ENCODE measurements at regions not wholly inside any gene's neighbourhood (a gene's known extent, or its start where the extent isn't known, plus 50 kb on each side); places are given as distances from the start of the nearest gene placed in this dataset.

DNA sequence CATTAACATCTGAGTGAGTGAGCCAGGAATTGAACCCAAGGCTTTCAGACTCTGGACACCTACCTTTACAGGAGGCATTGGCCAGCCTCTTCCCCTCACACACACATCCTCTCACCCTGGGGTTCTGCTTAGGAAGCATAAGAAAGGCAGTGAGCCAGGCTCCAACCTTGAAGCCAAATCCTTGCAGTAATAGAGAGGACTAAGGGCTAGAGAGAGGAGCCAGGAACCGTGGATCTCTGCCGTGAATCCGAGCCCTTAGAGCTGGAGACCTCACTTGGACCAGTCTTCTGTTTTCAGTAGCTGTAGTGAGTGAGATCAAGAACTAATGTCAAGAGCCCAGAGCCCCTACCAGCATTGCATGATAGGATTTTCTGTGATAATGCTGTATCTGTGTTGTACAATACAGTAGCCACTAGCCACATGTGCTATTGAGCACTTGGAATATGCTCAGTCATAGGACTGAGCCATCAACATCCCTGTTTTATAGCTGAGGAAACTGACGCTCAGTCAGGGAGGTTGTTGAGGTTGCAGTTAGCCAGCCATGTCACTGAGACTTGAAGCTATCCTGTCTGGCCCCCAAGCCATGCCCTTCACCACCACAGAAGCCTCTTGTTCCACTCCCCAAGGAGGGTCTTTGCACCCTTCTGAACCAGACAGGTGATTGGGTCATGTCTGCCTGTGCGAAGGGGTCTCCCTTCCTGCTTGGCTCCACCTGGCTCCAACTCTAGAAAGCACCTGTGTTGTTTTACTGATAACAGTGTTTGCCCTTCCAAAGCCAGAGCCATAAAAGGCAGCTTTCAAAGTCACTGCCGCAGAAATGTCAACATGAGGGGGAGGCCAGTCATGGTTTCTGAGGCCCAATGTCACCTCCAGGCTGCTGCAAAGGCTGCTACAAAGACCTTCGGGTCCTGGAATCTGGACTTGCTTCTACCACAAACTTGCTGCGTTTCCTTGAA, 101.1 kb upstream of the JUN start (continued):
- TF ChIP-seq, protein P1, sequence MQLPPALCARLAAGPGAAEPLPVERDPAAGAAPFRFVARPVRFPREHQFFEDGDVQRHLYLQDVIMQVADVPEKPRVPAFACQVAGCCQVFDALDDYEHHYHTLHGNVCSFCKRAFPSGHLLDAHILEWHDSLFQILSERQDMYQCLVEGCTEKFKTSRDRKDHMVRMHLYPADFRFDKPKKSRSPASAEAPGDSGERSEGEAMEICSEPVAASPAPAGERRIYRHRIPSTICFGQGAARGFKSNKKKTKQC (CRISPR knock-in tag; IDR thresholded peaks at IDR 0.05): no peak
- TF ChIP-seq, protein P2, sequence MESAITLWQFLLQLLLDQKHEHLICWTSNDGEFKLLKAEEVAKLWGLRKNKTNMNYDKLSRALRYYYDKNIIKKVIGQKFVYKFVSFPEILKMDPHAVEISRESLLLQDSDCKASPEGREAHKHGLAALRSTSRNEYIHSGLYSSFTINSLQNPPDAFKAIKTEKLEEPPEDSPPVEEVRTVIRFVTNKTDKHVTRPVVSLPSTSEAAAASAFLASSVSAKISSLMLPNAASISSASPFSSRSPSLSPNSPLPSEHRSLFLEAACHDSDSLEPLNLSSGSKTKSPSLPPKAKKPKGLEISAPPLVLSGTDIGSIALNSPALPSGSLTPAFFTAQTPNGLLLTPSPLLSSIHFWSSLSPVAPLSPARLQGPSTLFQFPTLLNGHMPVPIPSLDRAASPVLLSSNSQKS (CRISPR knock-in tag; IDR thresholded peaks at IDR 0.05): no peak
- TF ChIP-seq COPS2 (conservative IDR thresholded peaks at IDR 0.05) (no peak), EP400 (IDR thresholded peaks at IDR 0.05) (no peak; the same call in 1 of the 2 replicates), SP1 (CRISPR knock-in tag; IDR thresholded peaks at IDR 0.05) (no peak), TRIM28 (IDR thresholded peaks at IDR 0.05) (no peak), FOS (IDR thresholded peaks at IDR 0.05; ENCODE audit: extremely low read depth, insufficient read length) (no peak), ILF3 (IDR thresholded peaks at IDR 0.05; ENCODE audit: borderline replicate concordance) (no peak), MCM7 (IDR thresholded peaks at IDR 0.05) (no peak), TAF7 (tag; IDR thresholded peaks at IDR 0.05) (no peak), ZNF778 (CRISPR knock-in tag; IDR thresholded peaks at IDR 0.05) (no peak), CAMTA2 (CRISPR knock-in tag; conservative IDR thresholded peaks at IDR 0.05) (no peak), TOE1 (IDR thresholded peaks at IDR 0.05; ENCODE audit: borderline replicate concordance) (no peak), TOE1 (CRISPR knock-in tag; IDR thresholded peaks at IDR 0.05; ENCODE audit: borderline replicate concordance, low read depth) (no peak), TSC22D4 (tag; IDR thresholded peaks at IDR 0.05) (no peak), ERF (CRISPR knock-in tag; IDR thresholded peaks at IDR 0.05) (0 out of 2 replicates have a peak, but pooled peaks have one; percentile 64), HCFC1 (IDR thresholded peaks at IDR 0.05; ENCODE audit: low read depth, low read length) (no peak), POLR3A (IDR thresholded peaks at IDR 0.05; ENCODE audit: borderline replicate concordance, extremely low read depth, insufficient read depth, insufficient read length) (no peak)
- TF ChIP-seq, protein P3, sequence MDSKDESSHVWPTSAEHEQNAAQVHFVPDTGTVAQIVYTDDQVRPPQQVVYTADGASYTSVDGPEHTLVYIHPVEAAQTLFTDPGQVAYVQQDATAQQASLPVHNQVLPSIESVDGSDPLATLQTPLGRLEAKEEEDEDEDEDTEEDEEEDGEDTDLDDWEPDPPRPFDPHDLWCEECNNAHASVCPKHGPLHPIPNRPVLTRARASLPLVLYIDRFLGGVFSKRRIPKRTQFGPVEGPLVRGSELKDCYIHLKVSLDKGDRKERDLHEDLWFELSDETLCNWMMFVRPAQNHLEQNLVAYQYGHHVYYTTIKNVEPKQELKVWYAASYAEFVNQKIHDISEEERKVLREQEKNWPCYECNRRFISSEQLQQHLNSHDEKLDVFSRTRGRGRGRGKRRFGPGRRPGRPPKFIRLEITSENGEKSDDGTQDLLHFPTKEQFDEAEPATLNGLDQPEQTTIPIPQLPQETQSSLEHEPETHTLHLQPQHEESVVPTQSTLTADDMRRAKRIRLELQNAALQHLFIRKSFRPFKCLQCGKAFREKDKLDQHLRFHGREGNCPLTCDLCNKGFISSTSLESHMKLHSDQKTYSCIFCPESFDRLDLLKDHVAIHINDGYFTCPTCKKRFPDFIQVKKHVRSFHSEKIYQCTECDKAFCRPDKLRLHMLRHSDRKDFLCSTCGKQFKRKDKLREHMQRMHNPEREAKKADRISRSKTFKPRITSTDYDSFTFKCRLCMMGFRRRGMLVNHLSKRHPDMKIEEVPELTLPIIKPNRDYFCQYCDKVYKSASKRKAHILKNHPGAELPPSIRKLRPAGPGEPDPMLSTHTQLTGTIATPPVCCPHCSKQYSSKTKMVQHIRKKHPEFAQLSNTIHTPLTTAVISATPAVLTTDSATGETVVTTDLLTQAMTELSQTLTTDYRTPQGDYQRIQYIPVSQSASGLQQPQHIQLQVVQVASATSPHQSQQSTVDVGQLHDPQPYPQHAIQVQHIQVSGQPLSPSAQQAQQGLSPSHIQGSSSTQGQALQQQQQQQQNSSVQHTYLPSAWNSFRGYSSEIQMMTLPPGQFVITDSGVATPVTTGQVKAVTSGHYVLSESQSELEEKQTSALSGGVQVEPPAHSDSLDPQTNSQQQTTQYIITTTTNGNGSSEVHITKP (IDR thresholded peaks at IDR 0.05; ENCODE audit: partially characterized antibody): peak; percentile 34
- TF ChIP-seq, protein P4, sequence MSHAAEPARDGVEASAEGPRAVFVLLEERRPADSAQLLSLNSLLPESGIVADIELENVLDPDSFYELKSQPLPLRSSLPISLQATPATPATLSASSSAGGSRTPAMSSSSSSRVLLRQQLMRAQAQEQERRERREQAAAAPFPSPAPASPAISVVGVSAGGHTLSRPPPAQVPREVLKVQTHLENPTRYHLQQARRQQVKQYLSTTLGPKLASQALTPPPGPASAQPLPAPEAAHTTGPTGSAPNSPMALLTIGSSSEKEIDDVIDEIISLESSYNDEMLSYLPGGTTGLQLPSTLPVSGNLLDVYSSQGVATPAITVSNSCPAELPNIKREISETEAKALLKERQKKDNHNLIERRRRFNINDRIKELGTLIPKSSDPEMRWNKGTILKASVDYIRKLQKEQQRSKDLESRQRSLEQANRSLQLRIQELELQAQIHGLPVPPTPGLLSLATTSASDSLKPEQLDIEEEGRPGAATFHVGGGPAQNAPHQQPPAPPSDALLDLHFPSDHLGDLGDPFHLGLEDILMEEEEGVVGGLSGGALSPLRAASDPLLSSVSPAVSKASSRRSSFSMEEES (CRISPR knock-in tag; IDR thresholded peaks at IDR 0.05): no peak
- TF ChIP-seq, protein P5, sequence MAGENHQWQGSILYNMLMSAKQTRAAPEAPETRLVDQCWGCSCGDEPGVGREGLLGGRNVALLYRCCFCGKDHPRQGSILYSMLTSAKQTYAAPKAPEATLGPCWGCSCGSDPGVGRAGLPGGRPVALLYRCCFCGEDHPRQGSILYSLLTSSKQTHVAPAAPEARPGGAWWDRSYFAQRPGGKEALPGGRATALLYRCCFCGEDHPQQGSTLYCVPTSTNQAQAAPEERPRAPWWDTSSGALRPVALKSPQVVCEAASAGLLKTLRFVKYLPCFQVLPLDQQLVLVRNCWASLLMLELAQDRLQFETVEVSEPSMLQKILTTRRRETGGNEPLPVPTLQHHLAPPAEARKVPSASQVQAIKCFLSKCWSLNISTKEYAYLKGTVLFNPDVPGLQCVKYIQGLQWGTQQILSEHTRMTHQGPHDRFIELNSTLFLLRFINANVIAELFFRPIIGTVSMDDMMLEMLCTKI (IDR thresholded peaks at IDR 0.05; ENCODE audit: partially characterized antibody): no peak
